Astrocyte of the cerebellum (primary cell): ENCODE measurements at regions not wholly inside any gene's neighbourhood (a gene's known extent, or its start where the extent isn't known, plus 50 kb on each side); places are given as distances from the start of the nearest gene placed in this dataset.
A peak's percentile ranks its signal among the peaks of the same experiment; 100 is the strongest.

ENCODE experiments used
- DNase-seq: peaks from one replicate; pipeline ENCODE4 v3.0.0-alpha.2; 2011; ENCODE audit warnings: low read depth
- H3K4me3 ChIP-seq: 2 replicates; pipeline ENCODE4 v1.5.1; 2011; ENCODE audit warnings: mild to moderate bottlenecking, low read depth, low read length, moderate library complexity
- CTCF ChIP-seq: IDR thresholded peaks from 2 replicates; pipeline ENCODE4 v1.5.1; 2012; ENCODE audit warnings: low read length, low read depth, moderate library complexity, mild to moderate bottlenecking; ENCODE audit errors: missing control alignments
- in situ Hi-C: cut with HindIII; loops from 2 replicates; pipeline ENCODE4 v1.10.0; 2017; ENCODE audit warnings: low sequenced_read_pairs

DNA sequence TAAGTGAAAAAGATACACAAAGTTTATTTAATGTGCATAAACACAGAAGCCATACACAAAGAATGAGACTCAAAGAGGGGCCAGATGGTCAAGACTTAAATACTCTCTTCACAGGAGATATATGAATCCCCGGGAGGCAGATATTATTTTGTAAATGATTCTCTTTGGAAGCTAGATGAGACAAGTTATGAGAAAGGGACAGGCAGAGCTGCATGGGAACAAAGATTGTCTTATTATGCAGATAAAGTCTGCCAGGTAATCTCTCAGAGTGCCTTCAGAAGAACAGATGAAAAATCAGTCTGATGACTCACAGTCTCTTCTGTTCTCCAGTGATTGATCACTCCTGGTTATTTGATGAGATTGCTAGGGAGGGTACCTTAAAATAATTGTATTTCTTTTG, 89.0 kb downstream of the NAF1 start:
- in situ Hi-C loops: no loop called here
- no peak for TF ChIP-seq CTCF
- H3K4me3 ChIP-seq: no peak overlapping the region
- DNase-seq: no peak

DNA sequence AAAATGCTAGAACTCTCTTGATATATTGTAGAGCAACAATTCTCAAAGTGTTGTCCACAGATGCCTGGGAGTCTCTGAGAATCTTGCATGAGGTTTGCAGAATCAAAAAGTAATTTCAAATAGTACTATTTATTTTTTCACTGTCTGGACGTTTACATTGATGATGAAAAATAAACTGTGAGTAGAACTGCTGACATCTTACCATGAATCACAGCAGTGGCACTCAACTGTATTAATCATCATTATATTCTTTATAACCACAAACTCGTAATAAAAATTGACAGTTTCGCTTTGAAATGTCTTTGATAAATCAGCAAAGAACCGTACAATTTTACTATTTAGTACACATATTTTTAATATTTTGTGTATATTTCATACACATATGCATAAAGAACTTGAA, 94.5 kb downstream of the NAF1 start:
- in situ Hi-C loops: no loop called here
- no peak for DNase-seq
- no peak for TF ChIP-seq CTCF
- H3K4me3 ChIP-seq: no peak overlapping the region

DNA sequence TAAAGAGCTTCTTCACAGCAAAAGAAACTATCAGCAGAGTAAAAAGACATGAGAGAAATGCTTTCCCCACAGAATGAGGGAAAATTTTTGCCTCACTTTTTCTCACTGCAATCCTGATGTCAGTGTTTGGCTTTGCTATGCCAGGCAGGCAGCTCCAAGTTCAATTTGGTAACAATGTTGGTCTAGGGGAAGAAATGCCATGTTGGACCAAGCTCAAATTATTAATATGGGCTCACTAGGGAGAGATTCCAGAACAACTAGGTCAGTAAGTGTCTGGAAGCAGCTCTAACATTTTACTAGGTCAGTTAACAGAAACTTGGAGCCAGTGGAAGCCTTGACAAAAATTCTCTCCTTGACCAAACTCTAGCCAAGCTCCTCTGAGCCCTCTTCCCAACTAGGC, 95.4 kb downstream of the NAF1 start:
- in situ Hi-C loops: no loop called here
- no peak for TF ChIP-seq CTCF
- H3K4me3 ChIP-seq: no peak overlapping the region
- DNase-seq: no peak

- no peak overlapping the region for H3K4me3 ChIP-seq
- DNase-seq: no peak
- in situ Hi-C loops: no loop called here
- TF ChIP-seq CTCF: no peak
These were observed 96.7 kb downstream of the NAF1 start for GRCh38 chr4:163070023-163070422.

DNA sequence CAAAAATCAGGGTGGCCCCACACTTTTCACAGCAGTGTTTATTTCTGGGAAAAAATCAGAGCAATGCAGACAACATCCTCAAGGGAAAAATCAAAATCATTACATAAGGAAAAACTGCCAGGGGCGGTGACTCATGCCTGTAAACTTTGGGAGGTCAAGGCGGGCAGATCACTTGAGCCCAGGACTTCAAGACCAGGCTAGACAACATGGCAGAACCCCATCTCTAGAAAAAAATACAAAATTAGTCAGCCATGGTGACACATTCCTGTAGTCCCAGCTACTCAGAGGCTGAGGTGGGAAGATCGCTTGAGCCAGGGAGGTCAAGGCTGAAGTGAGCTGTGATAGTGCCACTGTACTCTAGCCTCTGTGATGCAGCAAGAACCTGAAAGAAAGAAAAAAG, 102.8 kb downstream of the NAF1 start:
- no peak for DNase-seq
- in situ Hi-C loops: no loop called here
- no peak overlapping the region for H3K4me3 ChIP-seq
- no peak for TF ChIP-seq CTCF

- DNase-seq: peak; percentile 4
- in situ Hi-C loops: no loop called here
- H3K4me3 ChIP-seq: no peak overlapping the region
- TF ChIP-seq CTCF: peak; percentile 57
These were observed 118.2 kb downstream of the NAF1 start for GRCh38 chr4:163048447-163048846.

GRCh38 chr4:163042306-163042705, 124.4 kb downstream of the NAF1 start:
- in situ Hi-C loops: no loop called here
- DNase-seq: no peak
- no peak for TF ChIP-seq CTCF
- no peak overlapping the region for H3K4me3 ChIP-seq
